Prostate gland (tissue), 2 donors: ENCODE measurements at regions not wholly inside any gene's neighbourhood (a gene's known extent, or its start where the extent isn't known, plus 50 kb on each side); places are given as distances from the start of the nearest gene placed in this dataset.
A peak's percentile ranks its signal among the peaks of the same experiment; 100 is the strongest.

ENCODE experiments used
- DNase-seq: peaks from one replicate; pipeline ENCODE4 v3.0.0-alpha.2; 2019; ENCODE audit warnings: low spot score
- H3K27ac ChIP-seq, 2 donors: fragments of 200-600 bp; sonication (generic); 2 replicates each; pipeline ENCODE4 v1.5.1; 2017 to 2019
- H3K27me3 ChIP-seq: fragments of 200-600 bp; sonication (generic); replicated peaks from 2 replicates; pipeline ENCODE4 v1.5.1; 2019; ENCODE audit not compliant: insufficient read depth
- H3K36me3 ChIP-seq, 2 donors: fragments of 200-600 bp; sonication (generic); 1 replicate in 1 of 2; 2 replicates in 1 of 2; pipeline versions ENCODE4 v1.5.1 to v1.8.1; 2017 to 2019
- H3K4me1 ChIP-seq: fragments of 200-600 bp; sonication (generic); replicated peaks from 2 replicates; pipeline ENCODE4 v1.5.1; 2019
- H3K4me3 ChIP-seq, 2 donors: fragments of 200-600 bp; sonication (generic); 2 replicates each; pipeline ENCODE4 v1.5.1; 2017 to 2019
- H3K9me3 ChIP-seq: fragments of 200-600 bp; sonication (generic); 2 replicates; pipeline ENCODE4 v1.5.1; 2017
- POLR2A ChIP-seq: fragments of 450-650 bp; IDR thresholded peaks from one replicate; pipeline ENCODE4 v1.6.1; 2016; ENCODE audit warnings: antibody characterized with exemption, mild to moderate bottlenecking
- POLR2AphosphoS5 ChIP-seq: sonication (generic); formaldehyde crosslinking; IDR thresholded peaks from one replicate; pipeline ENCODE4 v1.6.1; 2017; ENCODE audit warnings: antibody characterized with exemption
- WGBS: methylation state at CpG from one replicate; pipeline ENCODE4 v1.1.5; 2018; 5-methylcytosine and 5-hydroxymethylcytosine counted together
- intact Hi-C: fragments of 100-400 bp; cut with DNase I; formaldehyde crosslinking; loops from one replicate; pipeline ENCODE4 v1.14.2; 2022
- TF ChIP-seq, protein P1 (sequence below), 4 experiments: fragments of 200-600 bp in 2 of 4; fragments of 450-650 bp in 2 of 4; sonication (generic) in 2 of 4; IDR thresholded peaks; 1 replicate in 3 of 4; 2 replicates in 1 of 4; pipeline ENCODE4 v1.5.1; 2016 to 2019; ENCODE audit warnings: antibody characterized with exemption in 4 of 4, mild to moderate bottlenecking in 2 of 4, moderate library complexity in 2 of 4

DNA sequence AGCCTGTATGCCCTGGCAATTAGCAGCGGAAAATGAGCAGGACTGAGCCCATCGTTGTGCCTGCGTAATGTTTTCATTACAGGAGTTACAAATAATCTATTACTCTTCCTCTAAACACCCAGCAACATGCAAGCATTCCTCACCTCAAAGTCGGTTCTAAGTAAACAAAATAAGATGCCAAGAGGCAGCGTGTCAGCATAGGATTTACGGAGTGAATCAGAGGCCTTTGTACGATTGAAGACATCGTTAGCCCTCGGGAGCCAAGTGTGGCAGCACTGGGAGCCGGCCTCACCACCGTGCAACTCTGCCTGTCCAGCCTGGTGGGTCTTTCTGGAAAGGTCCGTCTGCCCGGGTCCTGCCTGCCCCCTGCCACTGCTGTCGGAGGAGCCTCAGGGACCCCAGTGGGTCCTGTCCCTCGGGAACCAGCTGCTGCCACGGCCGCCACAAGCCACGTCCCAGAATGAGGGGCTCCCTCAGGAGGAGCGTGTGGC lies 80.1 kb upstream of the CTDP1 start:
- no peak overlapping the region for H3K4me3 ChIP-seq
- peak; percentile 38 for DNase-seq
- intact Hi-C loops, result no loop called here
- H3K9me3 ChIP-seq, result no peaks in the 10 kb centered on the region
- WGBS, result 39% methylated on average over 19 of the region's 19 CpGs
- no peak overlapping the region for H3K27ac ChIP-seq
- TF ChIP-seq, protein P1, sequence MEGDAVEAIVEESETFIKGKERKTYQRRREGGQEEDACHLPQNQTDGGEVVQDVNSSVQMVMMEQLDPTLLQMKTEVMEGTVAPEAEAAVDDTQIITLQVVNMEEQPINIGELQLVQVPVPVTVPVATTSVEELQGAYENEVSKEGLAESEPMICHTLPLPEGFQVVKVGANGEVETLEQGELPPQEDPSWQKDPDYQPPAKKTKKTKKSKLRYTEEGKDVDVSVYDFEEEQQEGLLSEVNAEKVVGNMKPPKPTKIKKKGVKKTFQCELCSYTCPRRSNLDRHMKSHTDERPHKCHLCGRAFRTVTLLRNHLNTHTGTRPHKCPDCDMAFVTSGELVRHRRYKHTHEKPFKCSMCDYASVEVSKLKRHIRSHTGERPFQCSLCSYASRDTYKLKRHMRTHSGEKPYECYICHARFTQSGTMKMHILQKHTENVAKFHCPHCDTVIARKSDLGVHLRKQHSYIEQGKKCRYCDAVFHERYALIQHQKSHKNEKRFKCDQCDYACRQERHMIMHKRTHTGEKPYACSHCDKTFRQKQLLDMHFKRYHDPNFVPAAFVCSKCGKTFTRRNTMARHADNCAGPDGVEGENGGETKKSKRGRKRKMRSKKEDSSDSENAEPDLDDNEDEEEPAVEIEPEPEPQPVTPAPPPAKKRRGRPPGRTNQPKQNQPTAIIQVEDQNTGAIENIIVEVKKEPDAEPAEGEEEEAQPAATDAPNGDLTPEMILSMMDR (IDR thresholded peaks at IDR 0.05), result no peak
- TF ChIP-seq POLR2AphosphoS5 (peak; percentile 30), POLR2A (no peak)
- H3K27me3 ChIP-seq, result peaks cover 4% of the 10 kb centered on the region
- H3K4me1 ChIP-seq, result no peaks in the 10 kb centered on the region
- no peaks in the 10 kb centered on the region for H3K36me3 ChIP-seq

DNA sequence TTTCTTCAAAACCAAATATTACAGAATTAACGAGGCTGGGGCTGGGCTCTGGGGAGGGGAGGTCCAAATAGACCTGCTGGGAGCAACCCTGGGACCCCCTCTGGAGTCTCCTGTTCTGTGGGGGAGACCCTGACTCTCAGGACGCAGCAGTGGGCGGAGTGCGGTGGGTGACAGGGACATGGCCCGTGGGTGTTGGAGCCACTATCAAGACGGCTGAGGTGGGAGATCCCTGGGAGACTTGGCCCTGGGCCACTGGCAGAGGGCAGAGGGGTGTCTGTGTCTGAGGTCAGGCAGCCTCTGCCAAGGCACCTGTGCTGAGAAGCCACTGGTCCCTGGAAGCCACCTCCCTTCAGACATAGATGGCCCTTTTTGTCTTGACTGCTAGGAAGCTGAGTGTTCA lies 79.5 kb upstream of the CTDP1 start:
- peaks cover 4% of the 10 kb centered on the region for H3K27me3 ChIP-seq
- no peaks in the 10 kb centered on the region for H3K9me3 ChIP-seq
- WGBS, result 85% methylated on average over 6 of the region's 6 CpGs
- H3K4me3 ChIP-seq, result no peak overlapping the region
- no peak overlapping the region for H3K27ac ChIP-seq
- intact Hi-C loops, result no loop called here
- no peaks in the 10 kb centered on the region for H3K36me3 ChIP-seq
- TF ChIP-seq POLR2A (no peak), POLR2AphosphoS5 (no peak)
- TF ChIP-seq, protein P1 (IDR thresholded peaks at IDR 0.05), result no peak
- no peaks in the 10 kb centered on the region for H3K4me1 ChIP-seq
- no peak for DNase-seq

DNA sequence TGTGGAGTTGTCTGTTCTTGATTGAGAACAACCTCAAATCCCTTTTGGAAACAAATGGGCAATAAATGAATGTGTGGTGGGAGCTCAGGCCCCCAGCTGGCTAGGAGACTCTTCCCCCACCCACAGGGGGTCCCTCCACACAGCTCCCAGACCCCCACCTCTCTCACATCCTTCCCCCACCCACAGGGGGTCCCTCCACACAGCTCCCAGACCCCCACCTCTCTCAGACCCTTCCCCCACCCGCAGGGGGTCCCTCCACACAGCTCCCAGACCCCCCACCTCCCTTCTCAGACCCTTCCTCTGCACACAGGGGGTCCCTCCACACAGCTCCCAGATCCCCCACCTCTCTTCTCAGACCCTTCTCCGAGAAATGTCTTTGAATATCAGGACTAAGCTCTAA lies 79.0 kb upstream of the CTDP1 start:
- TF ChIP-seq, protein P1 (IDR thresholded peaks at IDR 0.05), result no peak
- TF ChIP-seq POLR2AphosphoS5 (no peak), POLR2A (no peak)

DNA sequence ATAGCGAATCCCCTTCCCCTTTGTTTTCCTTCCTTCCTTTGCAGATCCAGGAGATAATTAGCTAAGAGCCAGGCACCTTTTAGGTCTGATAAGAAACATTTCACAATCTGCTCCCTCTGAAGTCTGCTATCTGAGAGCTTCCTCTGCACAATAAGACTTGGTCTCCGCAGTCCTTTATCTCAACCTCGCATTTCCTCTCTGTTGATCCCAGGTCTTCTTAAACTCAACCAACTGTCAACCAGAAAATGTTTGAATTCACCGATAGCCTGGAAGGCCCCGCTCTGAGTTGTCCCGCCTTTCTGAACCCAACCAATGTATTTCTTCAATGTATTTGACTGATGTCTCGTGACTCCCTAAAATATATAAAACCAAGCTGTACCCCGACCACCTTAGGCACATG lies 78.4 kb upstream of the CTDP1 start:
- TF ChIP-seq, protein P1 (IDR thresholded peaks at IDR 0.05), result no peak
- TF ChIP-seq POLR2AphosphoS5 (no peak), POLR2A (no peak)
- H3K4me1 ChIP-seq, result no peaks in the 10 kb centered on the region
- H3K36me3 ChIP-seq, result no peaks in the 10 kb centered on the region
- WGBS, result 82% methylated on average over 8 of the region's 8 CpGs
- no peak overlapping the region for H3K4me3 ChIP-seq
- no peaks in the 10 kb centered on the region for H3K27me3 ChIP-seq
- no peak for DNase-seq
- intact Hi-C loops, result no loop called here
- no peaks in the 10 kb centered on the region for H3K9me3 ChIP-seq
- H3K27ac ChIP-seq, result no peak overlapping the region

More for the DNA sequence above, 79.0 kb upstream of the CTDP1 start:
- Histone ChIP-seq H3K9me3 (no peaks in the 10 kb centered on the region), H3K4me1 (no peaks in the 10 kb centered on the region), H3K27me3 (peaks cover 4% of the 10 kb centered on the region), H3K27ac (no peak overlapping the region), H3K36me3 (no peaks in the 10 kb centered on the region), H3K4me3 (no peak overlapping the region)
- no peak for DNase-seq
- 76% methylated on average over 2 of the region's 2 CpGs for WGBS
- intact Hi-C loops, result no loop called here

DNA sequence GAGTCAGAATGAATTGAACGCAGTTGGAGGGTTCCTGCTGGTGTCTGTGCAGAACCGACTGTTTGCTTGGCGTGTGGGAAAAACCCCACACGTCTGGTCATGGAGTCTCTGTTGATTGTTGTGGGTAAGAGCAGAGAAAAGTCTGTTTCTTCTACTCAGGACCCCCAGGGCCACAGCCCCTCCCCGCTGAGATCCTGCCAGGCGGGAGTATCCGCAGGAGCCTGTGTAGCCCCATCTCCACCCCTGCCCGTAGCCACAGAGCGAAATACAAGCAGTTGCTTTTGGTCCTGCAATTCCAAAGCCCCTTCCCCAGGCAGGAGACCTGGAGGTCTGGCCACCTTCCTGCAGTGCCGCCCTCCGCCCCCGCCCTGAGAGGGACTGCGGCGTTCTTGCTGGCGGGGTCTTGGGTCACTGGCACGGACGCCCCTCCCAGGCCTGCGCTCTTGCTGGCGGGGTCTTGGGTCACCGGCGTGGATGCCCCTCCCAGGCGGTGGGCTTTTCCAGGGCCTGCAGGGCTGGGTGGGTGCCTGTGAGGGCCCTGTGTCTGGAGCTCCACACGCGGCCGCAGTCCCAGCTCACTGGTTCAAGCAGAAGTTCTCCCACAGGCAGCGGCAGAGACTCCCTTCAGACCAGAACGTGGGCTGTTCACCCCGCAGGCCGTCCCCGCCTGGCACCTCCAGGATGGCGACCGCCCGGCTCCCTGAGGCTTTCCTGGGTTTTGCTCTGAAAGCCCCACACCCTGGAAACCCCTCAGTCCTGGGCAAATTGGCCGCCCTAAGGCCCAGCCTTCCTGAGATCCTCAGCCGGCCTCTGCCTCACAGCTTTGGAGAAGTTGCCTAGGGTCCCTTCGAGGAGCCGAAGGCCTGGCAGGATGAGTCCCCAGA lies 76.0 kb upstream of the CTDP1 start:
- no peak overlapping the region for H3K4me3 ChIP-seq
- no peak for DNase-seq
- no peaks in the 10 kb centered on the region for H3K27me3 ChIP-seq
- no peaks in the 10 kb centered on the region for H3K36me3 ChIP-seq
- no peaks in the 10 kb centered on the region for H3K9me3 ChIP-seq
- H3K4me1 ChIP-seq, result no peaks in the 10 kb centered on the region
- H3K27ac ChIP-seq, result no peak overlapping the region
- WGBS, result 92% methylated on average over 37 of the region's 37 CpGs
- TF ChIP-seq POLR2A, result no peak
- TF ChIP-seq, protein P1 (IDR thresholded peaks at IDR 0.05), result no peak
- no peak for TF ChIP-seq POLR2AphosphoS5
- intact Hi-C loops, result no loop called here
